Spleen (tissue), 7 donors: ENCODE measurements at regions not wholly inside any gene's neighbourhood (a gene's known extent, or its start where the extent isn't known, plus 50 kb on each side); places are given as distances from the start of the nearest gene placed in this dataset.

ENCODE experiments used
- CTCF ChIP-seq, 11 experiments: fragments of 200-600 bp in 7 of 11; fragments of 450-650 bp in 4 of 11; sonication (generic) in 4 of 11; IDR thresholded peaks in 8 of 11; conservative IDR thresholded peaks in 3 of 11; 1 replicate in 7 of 11; 2 replicates in 4 of 11; pipeline versions ENCODE4 v1.4.0 to v1.8.0; 2016 to 2021; ENCODE audit warnings: antibody characterized with exemption in 11 of 11, inconsistent platforms in 4 of 11, mild to moderate bottlenecking in 1 of 11
- POLR2A ChIP-seq, 3 donors: fragments of 450-650 bp; IDR thresholded peaks; one replicate each; pipeline ENCODE4 v1.5.1; 2017; ENCODE audit warnings: antibody characterized with exemption in 3 of 3, mild to moderate bottlenecking in 1 of 3
- POLR2AphosphoS5 ChIP-seq, 3 donors: sonication (generic); formaldehyde crosslinking; IDR thresholded peaks; one replicate each; pipeline ENCODE4 v1.5.1; 2017; ENCODE audit warnings: antibody characterized with exemption in 3 of 3
- donor health status: DM: no; HTN: no; CAD: no; lungs with moderate emphysema.
- donor health status: DM: no; HTN: no; CAD: no.
- donor health status: DM: no; HTN: no; CAD: no.

GRCh38 chr14:87837296-87837695 is 155.7 kb downstream of the GALC start:
- TF ChIP-seq POLR2AphosphoS5 (IDR thresholded peaks at IDR 0.05) (no peak), CTCF (IDR thresholded peaks at IDR 0.05 in 8 of 11, conservative IDR thresholded peaks at IDR 0.05 in 3 of 11) (no peak), POLR2A (IDR thresholded peaks at IDR 0.05) (no peak)
